Stimulated activated CD8-positive, alpha-beta memory T cell treated with anti-CD3 and anti-CD28 coated beads, Interleukin-12 subunit alpha, Interleukin-12 subunit beta, amount 100 ng/mL, for 1 hour (primary cell): ENCODE measurements at regions not wholly inside any gene's neighbourhood (a gene's known extent, or its start where the extent isn't known, plus 50 kb on each side); places are given as distances from the start of the nearest gene placed in this dataset.

Experiments
- DNase-seq: peaks from one replicate; pipeline ENCODE4 v3.0.0-alpha.2; 2020; ENCODE audit warnings: low read depth

- no peak for DNase-seq
Measured at GRCh38 chr5:2149195-2149539, 266.4 kb upstream of the IRX4 start.

GRCh38 chr5:2148312-2149194, 265.8 kb upstream of the IRX4 start:
- no peak for DNase-seq

GRCh38 chr5:2147504-2148311, 265.0 kb upstream of the IRX4 start:
- DNase-seq: no peak

- DNase-seq: no peak
Measured at GRCh38 chr5:2143646-2144353, 261.1 kb upstream of the IRX4 start.

- DNase-seq: no peak
Measured at GRCh38 chr5:2143088-2143487, 260.4 kb upstream of the IRX4 start.

GRCh38 chr5:2142456-2142954, 259.8 kb upstream of the IRX4 start:
- DNase-seq: no peak

GRCh38 chr5:2141254-2142000, 258.7 kb upstream of the IRX4 start:
- no peak for DNase-seq

- DNase-seq: no peak
Measured at GRCh38 chr5:2140501-2141175, 257.9 kb upstream of the IRX4 start.

GRCh38 chr5:2139478-2139877, 256.8 kb upstream of the IRX4 start:
- DNase-seq: no peak

- no peak for DNase-seq
Measured at GRCh38 chr5:2138896-2139295, 256.2 kb upstream of the IRX4 start.

GRCh38 chr5:2137444-2138050, 254.8 kb upstream of the IRX4 start:
- no peak for DNase-seq

GRCh38 chr5:2136728-2137333, 254.1 kb upstream of the IRX4 start:
- DNase-seq: no peak

- no peak for DNase-seq
Measured at GRCh38 chr5:2135833-2136232, 253.1 kb upstream of the IRX4 start.

- no peak for DNase-seq
Measured at GRCh38 chr5:2135354-2135753, 252.6 kb upstream of the IRX4 start.

GRCh38 chr5:2134543-2135292, 252.0 kb upstream of the IRX4 start:
- DNase-seq: no peak

- DNase-seq: no peak
Measured at GRCh38 chr5:2133936-2134335, 251.2 kb upstream of the IRX4 start.

GRCh38 chr5:2133080-2133479, 250.4 kb upstream of the IRX4 start:
- DNase-seq: no peak

- DNase-seq: no peak
Measured at GRCh38 chr5:2132497-2132847, 249.7 kb upstream of the IRX4 start.

- no peak for DNase-seq
Measured at GRCh38 chr5:2131826-2132496, 249.2 kb upstream of the IRX4 start.
